ENCODE measurements at regions not wholly inside any gene's neighbourhood (a gene's known extent, or its start where the extent isn't known, plus 50 kb on each side); places are given as distances from the start of the nearest gene placed in this dataset.

DNA sequence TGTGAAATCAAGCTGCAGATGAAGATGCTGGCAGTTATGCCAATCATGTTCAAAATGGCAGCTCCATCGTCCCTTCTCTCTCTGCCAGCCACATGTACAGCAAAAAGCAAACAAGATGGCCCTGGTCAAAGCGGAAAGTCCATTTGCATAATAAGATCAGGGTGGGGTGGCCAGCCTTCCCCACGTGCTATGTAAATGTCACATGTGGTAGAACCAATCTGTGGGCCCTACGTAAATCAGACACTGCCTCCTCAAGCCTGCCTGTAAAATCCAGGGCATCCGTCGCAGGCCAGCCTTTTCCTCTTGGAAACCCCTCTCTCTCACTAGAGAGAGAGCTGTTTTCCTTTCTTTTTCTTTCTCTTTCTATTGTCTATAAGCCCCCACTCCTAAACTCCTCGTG is 243.5 kb upstream of the KBTBD8 start:
- Histone ChIP-seq H3K9me3 (ENCODE audit: control insufficient read depth, low read length) (no peaks in the 10 kb centered on the region), H3K4me1 (ENCODE audit: control insufficient read depth, insufficient read depth, low read length) (peaks cover 18% of the 10 kb centered on the region), H3K9ac (ENCODE audit: low read length) (no peak overlapping the region), H3K4me3 (ENCODE audit: low read length) (no peak overlapping the region), H3K36me3 (ENCODE audit: control insufficient read depth, insufficient read depth, low read length, severe bottlenecking) (no peaks in the 10 kb centered on the region), H3K27me3 (replicated peaks; ENCODE audit: control insufficient read depth, insufficient read depth, low read length) (no peaks in the 10 kb centered on the region)
- no peak for DNase-seq (ENCODE audit: low read depth)

DNA sequence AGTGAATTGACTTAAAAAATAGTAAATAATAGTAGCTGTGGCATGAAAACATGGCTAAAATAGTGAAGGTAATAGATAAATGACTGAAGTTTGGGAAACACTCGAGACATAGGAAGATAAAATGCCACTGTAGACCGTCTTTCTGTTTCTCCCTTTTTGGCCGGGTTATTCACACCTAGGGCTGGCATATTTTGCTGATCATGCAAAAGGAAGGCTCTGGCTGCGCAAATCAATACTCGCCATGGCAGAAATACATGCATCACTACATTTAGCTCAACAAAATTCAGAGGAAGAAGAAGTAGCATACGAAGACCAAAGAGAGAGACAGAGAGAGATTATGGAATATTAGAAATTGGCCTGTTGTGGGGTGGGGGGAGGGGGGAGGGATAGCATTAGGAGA is 242.2 kb upstream of the KBTBD8 start:
- no peak overlapping the region for H3K9ac ChIP-seq (ENCODE audit: low read length)
- no peaks in the 10 kb centered on the region for H3K36me3 ChIP-seq (ENCODE audit: control insufficient read depth, insufficient read depth, low read length, severe bottlenecking)
- H3K4me1 ChIP-seq (ENCODE audit: control insufficient read depth, insufficient read depth, low read length): peaks cover 13% of the 10 kb centered on the region
- no peak overlapping the region for H3K4me3 ChIP-seq (ENCODE audit: low read length)
- DNase-seq (ENCODE audit: low read depth): no peak
- no peaks in the 10 kb centered on the region for H3K27me3 ChIP-seq (replicated peaks; ENCODE audit: control insufficient read depth, insufficient read depth, low read length)
- no peaks in the 10 kb centered on the region for H3K9me3 ChIP-seq (ENCODE audit: control insufficient read depth, low read length)

DNA sequence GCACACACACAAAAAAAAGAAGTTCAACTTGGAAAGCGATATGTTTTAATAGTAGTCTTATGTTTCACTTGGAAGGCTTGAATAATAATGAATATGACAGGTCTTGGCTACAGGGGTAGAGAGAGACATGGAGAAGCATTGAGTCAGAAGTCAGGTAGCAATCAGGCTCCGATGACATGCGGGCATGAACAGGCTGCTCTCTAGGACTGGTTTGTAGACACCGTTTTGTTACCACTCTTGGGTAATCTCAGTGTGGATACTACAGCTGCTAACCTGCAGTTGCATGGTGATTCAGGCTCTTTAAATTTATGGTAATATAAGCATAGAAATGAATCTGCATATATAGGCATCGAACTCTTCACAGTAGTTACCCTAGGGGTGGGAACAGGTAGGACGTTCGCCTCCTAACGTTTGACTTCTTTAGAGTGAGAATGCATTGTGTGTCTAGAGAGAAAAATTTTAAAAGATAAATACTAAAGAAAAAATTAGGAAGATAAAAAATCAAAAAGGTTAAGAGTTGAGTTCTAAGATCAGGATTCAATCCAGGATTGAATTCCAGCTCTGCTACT is 241.6 kb upstream of the KBTBD8 start:
- Histone ChIP-seq H3K4me1 (ENCODE audit: control insufficient read depth, insufficient read depth, low read length) (peaks cover 8% of the 10 kb centered on the region), H3K9me3 (ENCODE audit: control insufficient read depth, low read length) (no peaks in the 10 kb centered on the region), H3K9ac (ENCODE audit: low read length) (no peak overlapping the region), H3K36me3 (ENCODE audit: control insufficient read depth, insufficient read depth, low read length, severe bottlenecking) (no peaks in the 10 kb centered on the region), H3K27me3 (replicated peaks; ENCODE audit: control insufficient read depth, insufficient read depth, low read length) (no peaks in the 10 kb centered on the region), H3K4me3 (ENCODE audit: low read length) (no peak overlapping the region)
- DNase-seq (ENCODE audit: low read depth): no peak

DNA sequence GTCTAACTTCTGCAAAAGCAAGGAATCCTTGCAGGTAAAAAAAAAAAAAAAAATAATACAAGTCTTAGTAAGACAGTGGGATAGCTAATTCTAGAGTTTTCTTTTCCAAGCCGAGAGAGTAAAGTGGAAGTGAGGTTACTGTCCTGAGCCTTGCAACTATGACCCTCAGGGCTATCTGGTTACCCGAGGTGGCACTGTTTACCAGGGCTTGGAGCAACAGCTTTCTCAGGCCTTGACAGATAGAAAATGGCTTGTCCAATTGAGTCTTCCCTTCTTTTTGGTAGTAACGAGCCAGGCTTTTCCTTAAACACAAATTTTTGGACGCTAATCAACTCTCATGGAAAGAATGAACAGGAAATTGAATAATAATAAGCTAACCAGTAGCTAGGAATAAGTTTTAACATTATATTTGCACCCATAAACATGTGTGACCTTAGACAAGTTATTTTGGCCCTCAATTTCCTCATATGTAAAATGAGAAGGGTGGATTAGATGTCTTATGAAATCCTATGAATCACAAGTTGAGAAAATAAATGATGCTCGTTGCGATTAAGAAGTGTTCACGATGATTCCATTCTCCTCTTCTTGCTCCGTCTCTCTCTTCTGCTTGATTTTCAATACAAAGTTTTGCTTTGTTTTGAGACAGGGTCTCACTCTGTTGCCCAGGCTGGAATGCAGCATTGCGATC is 236.9 kb upstream of the KBTBD8 start:
- Histone ChIP-seq H3K9me3 (ENCODE audit: control insufficient read depth, low read length) (no peaks in the 10 kb centered on the region), H3K4me1 (ENCODE audit: control insufficient read depth, insufficient read depth, low read length) (peaks cover 6% of the 10 kb centered on the region), H3K36me3 (ENCODE audit: control insufficient read depth, insufficient read depth, low read length, severe bottlenecking) (no peaks in the 10 kb centered on the region), H3K27me3 (replicated peaks; ENCODE audit: control insufficient read depth, insufficient read depth, low read length) (no peaks in the 10 kb centered on the region), H3K9ac (ENCODE audit: low read length) (no peak overlapping the region), H3K4me3 (ENCODE audit: low read length) (no peak overlapping the region)
- peak; percentile 70 for DNase-seq (ENCODE audit: low read depth)

DNA sequence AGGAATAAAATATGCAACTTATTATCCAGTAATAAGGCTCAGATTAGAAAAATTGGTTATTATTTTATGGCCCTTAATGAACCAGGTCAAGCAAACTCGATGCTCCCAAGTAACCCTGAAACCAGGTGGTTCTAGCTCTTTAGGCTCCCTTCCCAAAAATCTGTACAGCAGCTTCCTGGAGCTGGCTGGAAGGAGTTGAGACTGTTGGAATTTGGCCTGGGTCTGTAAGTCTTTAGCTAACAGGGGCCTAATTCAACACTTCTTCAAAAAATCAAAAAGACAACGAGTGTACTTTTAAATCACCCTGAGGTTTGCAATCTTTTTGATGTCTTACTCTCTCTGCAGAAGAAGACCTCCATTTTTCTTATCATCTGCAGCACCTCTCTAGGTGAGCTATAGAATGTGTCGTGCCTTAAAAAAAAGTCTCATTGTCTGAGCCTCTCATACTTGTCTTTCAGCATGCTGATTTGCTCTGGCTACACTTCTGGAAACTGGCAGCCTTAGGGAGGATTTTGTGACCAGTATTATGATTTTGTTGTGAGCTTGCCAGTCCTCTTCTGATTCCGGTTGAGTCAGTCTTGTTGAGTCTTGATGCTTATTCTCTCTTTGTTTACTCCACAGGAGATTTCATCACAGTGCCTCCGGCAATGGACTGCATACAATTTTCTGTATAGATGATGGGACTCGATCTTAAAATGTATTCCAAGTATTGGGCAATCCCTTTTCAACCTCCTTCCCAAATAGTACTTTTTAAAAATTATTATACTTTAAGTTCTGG is 235.0 kb upstream of the KBTBD8 start:
- Histone ChIP-seq H3K36me3 (ENCODE audit: control insufficient read depth, insufficient read depth, low read length, severe bottlenecking) (no peaks in the 10 kb centered on the region), H3K27me3 (replicated peaks; ENCODE audit: control insufficient read depth, insufficient read depth, low read length) (no peaks in the 10 kb centered on the region), H3K4me3 (ENCODE audit: low read length) (no peak overlapping the region), H3K9ac (ENCODE audit: low read length) (no peak overlapping the region), H3K4me1 (ENCODE audit: control insufficient read depth, insufficient read depth, low read length) (peaks cover 6% of the 10 kb centered on the region), H3K9me3 (ENCODE audit: control insufficient read depth, low read length) (no peaks in the 10 kb centered on the region)
- DNase-seq (ENCODE audit: low read depth): peak; percentile 94

DNA sequence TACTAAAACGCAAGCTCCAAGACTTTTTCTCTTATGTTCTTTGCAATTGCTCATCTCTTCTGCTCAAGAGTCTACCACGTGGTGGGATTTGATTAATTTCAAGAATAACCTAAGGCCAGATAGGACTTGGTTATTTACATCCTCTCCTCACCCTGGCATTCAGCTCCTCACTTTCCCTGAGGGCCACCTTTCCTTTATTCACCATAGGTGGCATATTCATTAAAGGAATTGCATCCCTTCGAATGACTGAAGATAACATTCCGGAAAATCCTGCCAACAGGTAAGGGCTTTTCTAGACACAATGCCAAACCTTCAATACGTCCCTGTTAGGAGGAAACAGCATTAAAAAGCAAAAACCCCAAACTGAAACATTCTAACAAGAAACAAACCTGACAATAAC is 220.0 kb upstream of the KBTBD8 start:
- Histone ChIP-seq H3K36me3 (ENCODE audit: control insufficient read depth, insufficient read depth, low read length, severe bottlenecking) (no peaks in the 10 kb centered on the region), H3K9me3 (ENCODE audit: control insufficient read depth, low read length) (no peaks in the 10 kb centered on the region), H3K4me1 (ENCODE audit: control insufficient read depth, insufficient read depth, low read length) (no peaks in the 10 kb centered on the region), H3K4me3 (ENCODE audit: low read length) (no peak overlapping the region), H3K9ac (ENCODE audit: low read length) (no peak overlapping the region), H3K27me3 (replicated peaks; ENCODE audit: control insufficient read depth, insufficient read depth, low read length) (peaks cover 5% of the 10 kb centered on the region)
- no peak for DNase-seq (ENCODE audit: low read depth)

DNA sequence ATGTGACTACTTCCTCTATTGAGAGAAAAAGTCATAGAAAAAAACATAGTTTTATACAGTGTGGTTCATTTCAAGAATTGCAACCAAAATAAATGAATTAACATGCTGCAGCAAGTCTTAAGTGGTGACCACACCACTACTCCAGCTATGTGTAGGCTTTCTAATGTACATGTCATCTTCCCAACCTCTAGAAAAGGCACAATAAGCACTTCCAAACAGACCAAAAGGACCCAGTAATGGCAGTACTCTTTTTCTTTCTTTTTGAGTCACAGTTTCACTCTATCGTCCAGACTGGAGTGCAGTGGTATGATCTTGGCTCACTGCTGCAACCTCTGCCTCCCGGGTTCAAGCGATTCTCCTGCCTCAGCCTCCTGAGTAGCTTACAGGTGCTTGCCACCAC is 219.3 kb upstream of the KBTBD8 start:
- no peak for DNase-seq (ENCODE audit: low read depth)
- no peak overlapping the region for H3K4me3 ChIP-seq (ENCODE audit: low read length)
- H3K4me1 ChIP-seq (ENCODE audit: control insufficient read depth, insufficient read depth, low read length): no peaks in the 10 kb centered on the region
- no peaks in the 10 kb centered on the region for H3K9me3 ChIP-seq (ENCODE audit: control insufficient read depth, low read length)
- H3K36me3 ChIP-seq (ENCODE audit: control insufficient read depth, insufficient read depth, low read length, severe bottlenecking): no peaks in the 10 kb centered on the region
- H3K27me3 ChIP-seq (replicated peaks; ENCODE audit: control insufficient read depth, insufficient read depth, low read length): peaks cover 5% of the 10 kb centered on the region
- H3K9ac ChIP-seq (ENCODE audit: low read length): no peak overlapping the region

DNA sequence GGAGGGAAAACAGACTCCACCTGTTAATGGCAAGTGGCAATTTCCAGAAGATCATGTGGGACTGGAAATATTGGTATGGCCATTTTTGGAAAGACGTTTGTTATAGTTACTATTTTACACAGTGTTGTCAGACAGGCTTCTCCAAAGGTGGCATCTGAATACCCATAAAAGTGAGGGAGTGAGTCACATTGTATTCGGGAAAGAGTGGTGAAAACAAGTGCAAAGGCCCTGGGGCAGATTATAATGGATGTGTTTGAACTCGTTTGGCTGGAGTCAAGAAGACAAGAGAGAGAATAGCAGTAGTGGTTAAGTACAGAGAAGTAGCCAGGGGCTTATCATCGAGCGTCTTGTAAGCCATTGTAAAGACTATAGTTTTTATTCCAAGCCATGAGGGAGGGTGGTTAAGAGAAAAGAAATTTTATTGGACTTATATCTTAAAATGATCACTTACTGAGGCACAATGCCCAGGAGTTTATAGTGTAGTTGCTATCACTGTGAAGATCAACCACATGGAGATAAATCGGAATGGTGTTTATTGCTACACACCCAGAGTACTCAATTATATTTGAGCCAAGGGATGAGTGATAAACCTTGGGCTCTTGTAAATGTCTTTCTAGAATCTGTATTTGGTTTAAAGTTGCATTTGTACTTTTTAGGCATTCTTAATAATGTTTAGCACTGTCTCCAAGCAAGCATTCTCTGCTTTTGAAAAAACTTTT is 212.8 kb upstream of the KBTBD8 start:
- Histone ChIP-seq H3K4me3 (ENCODE audit: low read length) (no peak overlapping the region), H3K27me3 (replicated peaks; ENCODE audit: control insufficient read depth, insufficient read depth, low read length) (no peaks in the 10 kb centered on the region)

DNA sequence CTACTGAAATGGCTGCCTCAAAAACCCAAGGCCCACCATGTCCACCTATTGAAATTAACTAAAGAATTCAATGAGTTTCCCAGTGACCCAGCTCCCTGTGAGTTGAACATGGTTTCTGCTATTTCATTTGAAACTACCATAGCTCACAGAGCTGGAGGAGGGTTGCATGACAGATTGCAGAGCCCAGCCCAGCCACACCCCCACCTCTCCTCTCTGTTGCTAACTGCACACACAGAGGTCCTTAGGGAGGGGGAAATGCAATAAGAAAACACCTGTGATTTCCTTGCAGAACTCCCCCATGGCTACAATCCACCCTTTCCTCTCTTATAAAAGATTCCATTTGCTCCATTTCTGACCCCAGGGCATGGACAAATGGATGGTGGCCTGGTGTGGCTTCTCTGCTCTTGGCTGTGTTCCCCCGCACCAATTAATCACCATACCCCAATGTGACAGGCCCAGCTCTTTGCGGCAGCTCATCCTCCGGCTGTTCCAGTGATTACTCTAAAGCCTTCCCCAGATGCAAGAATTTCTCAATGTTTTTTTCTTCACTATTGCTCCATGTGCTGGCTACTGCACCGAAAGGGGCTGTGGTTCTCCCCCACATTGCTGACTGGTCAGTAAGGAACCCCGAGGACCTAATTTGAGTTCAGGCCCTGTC is 208.4 kb upstream of the KBTBD8 start:
- Histone ChIP-seq H3K4me1 (ENCODE audit: control insufficient read depth, insufficient read depth, low read length) (peaks cover 25% of the 10 kb centered on the region), H3K27me3 (replicated peaks; ENCODE audit: control insufficient read depth, insufficient read depth, low read length) (no peaks in the 10 kb centered on the region), H3K4me3 (ENCODE audit: low read length) (no peak overlapping the region), H3K9ac (ENCODE audit: low read length) (peak overlapping the region; percentile 7), H3K9me3 (ENCODE audit: control insufficient read depth, low read length) (no peaks in the 10 kb centered on the region), H3K36me3 (ENCODE audit: control insufficient read depth, insufficient read depth, low read length, severe bottlenecking) (no peaks in the 10 kb centered on the region)
- no peak for DNase-seq (ENCODE audit: low read depth)

More for the DNA sequence above, 212.8 kb upstream of the KBTBD8 start:
- Histone ChIP-seq H3K4me1 (ENCODE audit: control insufficient read depth, insufficient read depth, low read length) (peaks cover 9% of the 10 kb centered on the region), H3K9me3 (ENCODE audit: control insufficient read depth, low read length) (no peaks in the 10 kb centered on the region), H3K36me3 (ENCODE audit: control insufficient read depth, insufficient read depth, low read length, severe bottlenecking) (no peaks in the 10 kb centered on the region), H3K9ac (ENCODE audit: low read length) (no peak overlapping the region)
- DNase-seq (ENCODE audit: low read depth): no peak

DNA sequence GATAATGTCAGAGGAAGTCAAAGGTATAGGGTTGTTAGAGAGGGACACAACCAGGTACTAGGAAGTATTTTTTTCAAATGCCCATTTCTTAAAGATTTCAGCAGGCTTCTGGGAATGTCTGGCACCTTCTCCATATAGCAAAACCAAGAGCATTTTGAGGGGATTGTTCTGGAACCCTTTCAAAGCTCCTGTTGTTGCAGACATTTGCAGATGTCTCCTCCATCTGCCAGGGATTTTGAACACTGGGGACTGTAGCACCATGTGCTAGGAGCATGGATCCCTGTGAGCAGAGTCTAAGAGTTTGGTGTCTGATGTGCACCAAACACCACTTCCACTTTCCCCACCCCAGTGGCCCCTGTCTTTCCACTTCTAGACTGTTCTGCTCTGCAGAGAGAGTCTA is 206.0 kb upstream of the KBTBD8 start:
- Histone ChIP-seq H3K4me3 (ENCODE audit: low read length) (no peak overlapping the region), H3K4me1 (ENCODE audit: control insufficient read depth, insufficient read depth, low read length) (peaks cover 41% of the 10 kb centered on the region), H3K27me3 (replicated peaks; ENCODE audit: control insufficient read depth, insufficient read depth, low read length) (no peaks in the 10 kb centered on the region), H3K9ac (ENCODE audit: low read length) (no peak overlapping the region), H3K36me3 (ENCODE audit: control insufficient read depth, insufficient read depth, low read length, severe bottlenecking) (no peaks in the 10 kb centered on the region), H3K9me3 (ENCODE audit: control insufficient read depth, low read length) (peaks cover 5% of the 10 kb centered on the region)
- no peak for DNase-seq (ENCODE audit: low read depth)

DNA sequence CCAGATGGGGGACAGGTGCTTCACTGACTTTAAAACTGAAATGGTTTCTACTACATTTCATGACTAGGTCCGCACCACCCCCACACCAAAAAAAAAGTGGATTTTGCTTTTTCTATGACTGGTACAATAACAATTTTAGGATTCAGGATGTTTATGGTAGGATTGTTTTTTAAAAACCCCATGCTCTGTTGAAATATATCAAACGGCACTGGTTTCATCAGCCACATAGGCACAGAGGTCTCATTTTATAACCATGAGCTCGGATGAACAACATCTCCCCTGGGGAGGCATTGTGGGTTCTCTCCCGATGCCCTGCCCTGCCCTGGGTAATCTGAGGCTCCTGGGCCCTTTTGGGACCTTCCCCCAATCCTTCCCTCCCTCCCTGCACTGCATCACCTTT is 202.7 kb upstream of the KBTBD8 start:
- Histone ChIP-seq H3K36me3 (ENCODE audit: control insufficient read depth, insufficient read depth, low read length, severe bottlenecking) (no peaks in the 10 kb centered on the region), H3K9me3 (ENCODE audit: control insufficient read depth, low read length) (peaks cover 5% of the 10 kb centered on the region), H3K4me1 (ENCODE audit: control insufficient read depth, insufficient read depth, low read length) (peaks cover 40% of the 10 kb centered on the region), H3K4me3 (ENCODE audit: low read length) (no peak overlapping the region), H3K27me3 (replicated peaks; ENCODE audit: control insufficient read depth, insufficient read depth, low read length) (no peaks in the 10 kb centered on the region), H3K9ac (ENCODE audit: low read length) (peak overlapping the region; percentile 62)
- peak; percentile 77 for DNase-seq (ENCODE audit: low read depth)
